HuH-7.5 (cell line): ENCODE measurements at regions not wholly inside any gene's neighbourhood (a gene's known extent, or its start where the extent isn't known, plus 50 kb on each side); places are given as distances from the start of the nearest gene placed in this dataset.

Experiments
- DNase-seq: peaks from one replicate; pipeline ENCODE4 v3.0.0; 2011; ENCODE audit warnings: low spot score

DNA sequence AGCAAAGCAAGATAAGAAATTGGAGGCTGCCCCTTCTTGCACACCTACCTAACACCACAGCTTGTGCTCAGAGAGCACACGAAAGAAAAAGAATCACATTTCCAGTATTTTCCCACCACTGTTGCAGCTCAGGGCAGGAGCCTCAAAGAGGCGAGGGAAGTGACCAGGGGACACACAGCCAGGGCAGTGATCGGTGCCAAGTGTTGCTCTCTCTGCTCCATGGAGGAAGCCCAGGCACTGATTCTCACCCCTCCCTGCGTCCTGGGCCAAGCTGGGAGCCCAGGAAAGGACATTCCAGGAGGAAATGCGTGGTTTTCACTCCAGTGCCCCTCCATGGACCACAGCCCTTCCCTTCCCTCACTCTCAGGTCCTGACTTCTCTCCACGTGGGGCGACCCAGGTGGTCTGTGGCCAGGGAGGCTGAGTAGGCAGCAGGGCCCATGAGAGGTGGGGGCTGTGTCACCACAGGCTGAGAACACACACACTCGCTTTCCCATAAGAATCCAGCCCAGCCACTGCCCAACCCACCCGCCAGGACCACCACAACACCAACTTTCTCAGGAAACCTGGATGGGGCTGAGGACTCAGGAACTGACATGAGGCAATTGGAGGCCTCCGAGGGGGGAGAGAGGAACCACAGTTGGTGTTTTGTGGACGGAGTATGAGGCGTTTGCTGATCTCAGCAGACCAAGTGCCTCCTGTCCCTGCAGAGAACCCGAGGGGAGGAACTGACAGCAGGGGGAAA, 81.7 kb upstream of the MAFB start:
- DNase-seq, result no peak

DNA sequence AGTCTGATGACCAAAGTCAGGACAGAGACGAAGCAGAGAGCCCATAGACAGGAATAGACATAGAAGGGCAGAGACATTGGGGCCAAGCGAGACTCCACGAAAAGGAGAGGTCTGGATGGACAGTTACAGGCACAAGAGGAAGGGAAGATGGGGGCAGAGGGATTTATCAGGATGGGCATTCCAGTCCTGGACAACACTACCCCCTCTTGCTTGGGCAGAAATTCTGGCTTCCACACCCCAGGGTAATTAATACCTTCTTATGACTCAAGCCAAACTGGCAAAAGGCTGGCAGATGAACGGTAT, 82.2 kb upstream of the MAFB start:
- no peak for DNase-seq

DNA sequence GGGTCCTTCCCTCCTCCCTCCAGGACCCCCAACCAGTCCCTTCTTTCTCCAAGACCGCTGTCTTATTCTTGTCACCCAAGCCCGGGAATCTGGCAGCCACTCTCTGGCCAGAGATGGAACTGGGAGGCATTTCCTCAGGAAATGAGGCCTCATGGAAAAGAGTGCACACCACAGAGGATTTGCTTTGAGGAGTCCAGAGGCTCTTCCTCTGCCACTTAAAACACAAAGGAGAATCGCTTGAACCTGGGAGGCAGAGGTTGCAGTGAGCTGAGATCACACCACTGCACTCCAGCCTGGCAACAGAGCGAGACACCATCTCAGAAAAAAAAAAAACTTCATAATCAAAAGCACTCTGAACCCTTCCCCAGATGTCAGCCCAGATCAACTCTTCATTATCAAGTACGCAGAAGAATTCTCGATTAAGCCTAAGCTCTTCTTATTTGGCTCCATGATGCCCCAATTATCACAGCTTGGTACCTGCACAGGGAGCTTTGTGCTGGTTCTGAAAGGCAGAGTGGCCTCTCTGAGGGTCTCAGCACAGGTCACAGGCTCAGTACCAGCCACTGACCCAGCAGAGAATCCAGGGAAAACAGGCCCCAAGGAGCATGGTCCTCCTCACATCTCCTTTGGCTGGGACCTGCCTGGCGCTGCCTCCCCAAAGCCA, 82.9 kb upstream of the MAFB start:
- DNase-seq, result no peak

DNA sequence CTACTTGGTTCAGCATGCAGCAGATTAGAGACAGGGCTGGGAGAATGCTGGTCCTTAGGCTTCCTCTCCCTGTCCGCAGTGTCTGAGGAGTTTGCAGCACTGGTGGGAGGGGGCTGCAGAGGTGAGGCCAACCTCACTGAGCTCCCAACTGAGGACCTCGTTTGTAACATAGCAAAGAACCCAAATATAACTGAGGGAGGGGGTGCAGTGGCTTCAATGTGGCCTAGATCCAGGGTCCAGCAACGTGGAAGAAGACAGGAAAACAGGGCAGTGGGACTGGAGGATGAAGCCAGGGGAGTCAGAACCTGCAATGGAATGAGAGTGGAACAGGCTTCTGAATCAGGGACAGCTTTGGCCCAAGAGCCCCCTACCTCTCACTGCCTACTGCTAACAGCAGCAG, 84.3 kb upstream of the MAFB start:
- DNase-seq, result no peak

DNA sequence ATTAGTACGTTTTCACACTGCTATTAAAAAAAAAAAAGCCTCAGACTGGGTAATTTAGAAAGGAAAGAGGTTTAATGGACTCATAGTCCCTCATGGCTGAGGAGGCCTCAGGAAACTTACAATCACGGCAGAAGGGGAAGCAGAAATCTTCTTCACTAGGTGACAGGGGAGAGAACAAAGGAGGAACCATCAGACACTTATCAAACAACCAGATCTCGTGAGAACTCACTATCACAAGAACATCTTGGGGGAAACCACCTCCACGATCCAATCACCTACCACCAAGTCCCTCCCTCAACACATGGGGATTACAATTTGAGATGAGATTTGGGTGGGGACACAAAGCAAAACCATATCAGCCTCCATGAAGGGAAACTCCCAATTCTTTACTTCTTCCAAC, 85.2 kb upstream of the MAFB start:
- no peak for DNase-seq

DNA sequence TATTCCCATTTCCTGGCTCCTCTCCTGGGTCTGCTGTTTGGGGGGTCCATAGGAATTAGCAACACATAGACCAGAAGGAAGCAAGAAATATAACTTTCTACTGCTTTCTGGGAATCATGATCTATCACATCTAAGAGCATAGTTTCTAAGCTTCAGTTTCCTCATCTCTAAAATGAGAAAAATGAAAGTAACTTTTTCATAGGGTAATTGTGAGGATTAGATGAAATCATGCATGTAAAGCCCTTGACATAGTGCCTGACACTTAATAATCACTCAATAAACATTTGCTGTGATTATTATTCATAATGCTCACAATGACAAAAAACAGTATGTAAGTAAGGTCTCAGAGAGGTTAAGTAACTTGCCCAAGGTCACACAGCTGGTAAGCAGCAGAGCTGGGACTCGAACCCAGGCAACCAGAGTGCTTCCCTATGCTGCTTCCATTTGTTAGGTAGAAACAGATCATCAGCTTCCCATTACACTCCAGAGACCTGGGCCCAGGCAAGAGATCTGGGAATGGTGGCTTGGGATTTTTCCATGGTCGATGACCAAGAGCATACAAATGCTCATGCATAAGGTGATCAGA, 86.6 kb upstream of the MAFB start:
- no peak for DNase-seq

DNA sequence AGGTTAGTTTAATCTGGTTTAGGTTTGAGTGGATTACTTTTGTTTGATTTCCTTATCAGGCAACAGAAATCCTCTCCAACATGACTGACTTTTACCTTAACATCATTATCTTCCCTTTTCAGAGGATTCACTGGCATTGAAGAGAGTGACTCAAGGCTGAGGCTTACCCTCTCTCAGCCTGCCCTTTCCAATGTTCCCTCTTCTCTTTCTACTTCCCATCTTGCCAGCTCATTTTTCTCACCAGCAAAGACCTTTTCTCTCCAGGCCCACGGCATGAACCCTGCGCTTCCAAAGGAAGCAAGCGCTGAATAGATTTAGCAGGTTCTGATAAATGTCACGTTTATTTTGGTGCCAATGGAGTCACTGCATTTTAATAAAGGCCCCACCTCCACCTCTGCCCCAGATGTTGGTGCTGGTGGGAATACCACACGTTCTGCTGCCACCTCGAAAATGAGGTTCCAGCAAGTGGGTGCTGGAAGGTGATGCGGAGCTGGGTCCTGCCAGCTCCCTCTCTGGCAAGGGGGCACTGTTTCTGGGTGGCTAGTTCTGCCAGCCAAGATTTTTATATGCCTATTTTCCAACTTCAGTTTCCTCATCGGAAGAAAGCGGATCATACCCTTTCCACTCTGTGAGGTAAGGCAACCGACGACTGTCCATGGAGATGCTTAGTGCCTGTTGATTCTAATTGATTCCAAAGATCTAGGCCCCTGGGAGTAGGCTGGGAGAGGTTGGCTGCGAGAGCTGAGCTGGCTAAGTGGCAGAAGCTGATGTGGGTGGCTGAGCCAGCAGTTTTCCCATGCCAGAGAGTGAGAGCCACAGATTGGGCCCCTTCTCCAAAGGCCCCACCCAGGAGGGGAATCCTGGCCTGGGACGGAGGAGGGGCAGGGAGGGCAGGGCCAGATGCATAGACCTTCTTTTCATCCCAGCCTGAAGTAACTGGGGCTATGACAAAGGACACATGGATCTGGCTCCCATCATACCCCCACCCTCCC, 87.7 kb upstream of the MAFB start:
- DNase-seq, result no peak

DNA sequence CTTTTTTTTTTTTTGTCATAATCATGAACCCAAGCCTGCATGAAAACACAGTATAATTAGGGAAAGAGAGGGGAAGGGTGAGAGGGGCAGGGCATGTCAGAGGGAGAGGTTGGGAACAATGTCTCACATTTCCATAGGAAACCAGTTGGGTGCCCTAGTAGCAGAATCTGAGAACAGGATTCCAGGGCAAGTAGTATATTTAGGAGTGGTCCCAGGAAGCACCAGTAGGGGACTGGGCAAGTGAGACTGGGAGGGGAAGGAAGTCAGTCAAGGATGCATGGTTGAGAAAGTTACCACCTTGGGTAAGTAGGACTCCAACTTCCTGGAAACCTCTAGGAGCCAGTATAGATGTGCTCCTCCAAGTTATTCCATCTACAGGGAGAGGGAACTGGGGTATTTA, 88.6 kb upstream of the MAFB start:
- no peak for DNase-seq

DNA sequence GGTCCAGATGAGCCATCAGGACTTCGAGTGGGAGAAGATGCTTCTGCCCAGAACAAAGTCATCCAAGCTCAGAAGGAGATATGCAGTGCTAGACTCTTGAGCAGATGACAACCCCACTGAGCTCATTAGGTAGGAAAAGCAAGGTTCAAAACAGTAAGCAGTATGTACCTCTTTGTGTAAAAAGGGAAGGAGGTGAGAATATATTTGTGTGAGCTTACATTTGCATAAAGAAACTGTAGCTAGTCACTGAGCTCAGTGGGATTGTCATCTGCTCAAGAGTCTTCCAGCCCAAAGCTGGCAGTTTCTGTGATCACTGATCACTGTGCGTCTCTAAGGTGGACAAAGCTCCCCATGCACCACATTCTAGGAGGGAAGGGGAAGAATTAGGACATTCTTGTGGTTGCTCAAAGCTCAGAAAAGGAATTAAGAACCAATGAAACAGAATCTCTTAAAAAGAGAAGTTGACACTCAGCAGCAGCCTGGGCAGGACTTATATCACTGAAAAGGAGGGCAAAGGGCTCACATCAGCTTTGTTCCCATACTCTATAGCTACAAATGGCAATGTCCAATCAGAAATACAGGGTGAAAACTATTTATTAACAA, 90.0 kb upstream of the MAFB start:
- DNase-seq, result no peak

DNA sequence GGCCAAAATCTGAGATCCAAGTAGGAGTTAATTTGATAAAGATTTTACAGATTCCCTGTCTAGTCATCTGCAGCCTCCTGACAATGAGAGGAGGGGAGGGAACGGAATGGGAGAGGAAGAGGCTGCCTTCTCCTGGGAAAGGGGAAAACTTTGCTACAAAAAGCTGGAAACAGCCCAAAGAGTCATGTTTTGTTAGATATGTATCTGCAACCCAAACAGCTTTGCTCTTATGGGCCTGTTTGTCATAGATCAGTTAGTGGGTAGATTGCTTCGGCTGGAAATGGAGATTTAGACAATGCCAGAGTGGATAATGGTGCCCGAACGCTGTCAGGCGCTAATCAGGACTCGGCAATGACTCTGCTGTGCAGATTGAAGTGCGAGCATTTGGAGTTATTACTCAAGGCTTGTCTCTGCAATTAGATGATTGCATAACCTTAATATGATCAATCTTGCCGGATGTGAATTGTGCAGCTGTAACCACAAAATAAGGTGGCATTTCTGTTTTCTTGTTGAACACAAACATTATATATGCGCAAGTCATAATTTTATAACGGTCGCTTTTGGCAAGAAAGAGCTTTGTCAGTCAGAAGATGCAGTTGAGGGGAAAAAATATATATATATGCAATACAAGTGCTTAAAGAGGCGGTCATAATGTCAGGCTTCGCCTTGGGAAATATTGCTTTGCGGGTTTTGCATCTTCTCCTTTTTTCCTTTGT, 92.4 kb upstream of the MAFB start:
- DNase-seq, result no peak

DNA sequence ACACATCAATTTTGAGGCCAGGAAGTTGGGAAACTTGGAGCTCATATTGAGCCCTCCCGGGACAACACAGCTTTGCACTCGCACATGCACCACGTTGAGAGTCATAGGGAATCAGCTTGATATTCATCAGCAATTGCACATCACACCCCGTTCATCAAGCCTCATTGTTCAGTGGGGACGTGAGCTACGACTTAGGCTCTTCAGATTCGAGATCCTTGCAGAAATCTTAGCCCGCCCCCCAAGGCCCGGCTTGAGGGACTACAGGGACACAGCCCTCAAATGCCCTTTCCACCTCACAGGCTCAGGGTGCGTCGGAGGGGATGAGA, 93.0 kb upstream of the MAFB start:
- no peak for DNase-seq

DNA sequence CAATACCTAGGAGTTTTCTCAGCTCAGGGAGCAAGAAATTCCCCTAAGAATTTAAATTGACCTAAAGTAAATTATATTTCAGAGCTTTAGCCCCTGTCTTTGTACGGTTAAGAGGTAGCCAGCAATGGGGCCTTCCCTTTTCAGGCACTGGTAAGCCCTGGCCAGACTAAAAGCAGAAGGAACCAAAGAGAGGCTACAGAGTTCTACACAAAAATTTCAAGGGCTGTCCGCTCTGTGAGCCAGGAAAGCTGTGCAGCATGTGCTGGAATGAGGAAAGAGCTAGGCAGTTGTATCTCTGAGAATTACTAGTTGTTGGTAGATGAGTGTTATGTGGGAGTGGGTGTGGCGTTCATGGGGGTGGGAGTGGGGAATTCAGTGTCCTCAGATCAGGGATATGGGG, 96.3 kb upstream of the MAFB start:
- DNase-seq, result no peak

DNA sequence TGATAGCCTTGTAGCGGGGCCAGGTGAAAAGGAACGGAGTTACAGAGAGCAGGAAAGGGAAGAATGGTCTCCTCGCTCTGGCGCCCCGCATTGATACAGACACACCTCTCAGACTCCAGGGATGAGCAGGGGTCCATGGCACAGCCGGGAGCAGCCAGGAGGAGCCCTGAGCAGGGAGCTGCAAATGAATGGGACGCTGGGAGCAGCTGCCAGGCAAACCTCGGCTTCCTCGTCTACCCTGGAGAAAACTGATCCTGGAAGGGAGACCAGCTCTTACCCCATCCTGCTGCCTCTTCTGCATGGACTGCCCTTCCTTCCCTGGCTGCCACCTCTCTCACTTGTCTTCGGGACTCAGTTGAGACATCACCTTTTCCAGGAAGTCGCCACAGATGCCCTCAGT, 97.3 kb upstream of the MAFB start:
- no peak for DNase-seq

DNA sequence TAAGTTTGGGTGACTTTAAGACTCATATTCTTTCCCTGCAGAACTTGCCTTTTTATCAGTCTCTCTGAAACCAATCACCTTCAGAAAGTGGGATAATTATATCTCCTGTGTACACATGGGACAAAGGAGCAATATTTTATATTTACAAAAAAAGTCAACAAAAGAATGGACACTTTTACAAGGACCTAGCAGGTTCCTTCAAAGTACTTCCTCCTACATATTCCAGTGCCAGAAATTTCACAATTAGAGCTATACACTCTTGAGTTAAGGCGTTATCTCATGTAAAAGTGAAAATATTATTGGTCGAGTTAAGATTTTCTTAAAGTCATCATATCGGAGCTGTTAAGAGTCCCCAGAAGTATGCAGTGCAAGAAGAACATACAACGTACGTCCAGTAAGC, 98.9 kb upstream of the MAFB start:
- no peak for DNase-seq

DNA sequence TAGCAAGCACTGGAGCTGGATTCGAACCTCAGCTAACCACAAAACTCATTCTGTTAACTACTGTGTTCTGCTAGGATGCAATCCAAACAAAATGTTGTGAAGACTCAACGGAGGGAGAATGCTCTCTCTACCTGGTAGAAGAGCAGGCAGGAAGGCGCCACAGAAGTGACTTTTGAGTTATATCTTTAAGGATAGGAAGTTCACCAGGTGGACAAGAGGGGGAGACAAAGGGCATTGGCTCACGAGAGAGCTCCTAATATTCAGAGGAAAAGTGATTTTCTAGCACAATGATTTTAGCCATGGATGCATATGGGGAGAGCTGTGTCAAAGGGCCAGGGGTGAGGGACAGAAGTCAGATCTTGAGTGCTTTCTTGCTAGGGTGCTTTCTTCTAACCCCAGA, 108.4 kb upstream of the MAFB start:
- no peak for DNase-seq

DNA sequence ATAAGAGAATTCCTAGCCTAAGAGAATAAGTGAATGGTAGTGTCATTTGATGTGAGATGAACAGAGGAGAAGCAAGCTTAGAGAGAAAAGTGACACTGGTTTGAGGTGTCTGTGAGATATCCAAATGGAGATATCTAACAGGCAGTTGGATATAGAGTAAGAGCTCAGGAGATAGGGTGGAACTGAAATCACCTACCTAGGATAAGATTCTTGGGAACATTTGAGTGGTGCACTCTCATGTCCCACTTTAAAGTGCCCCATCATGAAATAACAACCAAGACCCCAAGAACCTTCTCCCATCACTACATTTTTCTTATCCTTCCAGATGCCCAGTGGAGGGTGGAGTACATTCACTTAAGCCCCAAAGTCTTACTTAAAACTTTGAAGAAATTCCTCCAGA, 109.0 kb upstream of the MAFB start:
- no peak for DNase-seq

DNA sequence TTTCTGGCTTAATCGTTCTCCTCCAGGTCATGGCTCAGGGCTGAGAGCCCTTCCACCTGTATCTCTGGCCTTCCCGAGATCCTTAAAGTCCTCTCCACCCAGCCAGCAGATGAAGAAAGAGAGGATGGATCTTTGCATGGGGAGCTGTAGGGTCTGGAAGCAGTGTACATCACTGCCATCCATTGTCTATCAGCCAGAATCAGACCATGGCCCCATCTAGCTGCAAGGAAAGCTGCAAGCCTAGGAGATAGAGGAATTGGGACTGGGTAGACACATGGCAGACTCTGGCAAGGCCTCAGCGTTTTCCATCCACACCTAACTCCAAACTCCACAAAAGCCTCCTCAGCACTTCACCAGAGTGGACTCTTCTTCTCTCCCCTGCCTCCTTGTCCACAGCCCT, 113.8 kb upstream of the MAFB start:
- DNase-seq, result no peak

DNA sequence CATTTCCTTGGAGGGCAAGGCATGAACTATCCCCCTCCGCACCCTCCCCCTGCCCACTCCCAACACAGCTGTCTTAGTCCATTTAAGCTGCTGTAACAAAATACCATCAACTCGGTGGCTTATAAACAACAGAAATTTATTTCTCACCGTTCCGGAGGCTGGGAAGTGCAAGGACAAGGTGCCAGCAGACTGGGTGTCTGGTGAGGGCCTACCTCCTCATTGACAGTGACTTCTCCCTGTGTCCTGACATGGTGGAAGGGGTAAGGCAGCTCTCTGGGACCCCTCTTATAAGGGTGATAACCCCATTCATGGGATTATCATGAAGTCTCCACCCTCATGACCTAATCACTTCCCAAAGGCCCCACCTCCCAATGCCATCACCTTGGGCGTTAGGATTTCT, 114.3 kb upstream of the MAFB start:
- DNase-seq, result no peak

DNA sequence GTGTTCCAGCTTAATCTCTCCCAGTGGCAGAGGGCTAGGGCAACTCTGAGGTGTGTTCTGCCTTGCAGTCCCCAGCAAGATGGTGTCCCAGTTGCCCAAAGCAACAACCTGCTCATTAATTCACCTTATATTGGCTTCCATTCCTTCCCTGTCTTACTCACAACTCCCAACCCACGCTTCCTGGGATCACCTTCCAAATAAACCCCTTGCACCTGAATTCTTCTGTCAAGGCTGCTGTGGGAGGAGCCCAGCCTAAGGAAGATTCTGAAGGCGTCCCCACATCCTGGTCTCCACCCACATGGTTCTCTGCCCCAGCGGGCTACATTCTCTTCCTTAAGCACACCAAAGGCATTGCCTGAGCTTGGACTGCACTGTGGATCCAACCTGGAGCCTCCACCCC, 116.6 kb upstream of the MAFB start:
- DNase-seq, result no peak

DNA sequence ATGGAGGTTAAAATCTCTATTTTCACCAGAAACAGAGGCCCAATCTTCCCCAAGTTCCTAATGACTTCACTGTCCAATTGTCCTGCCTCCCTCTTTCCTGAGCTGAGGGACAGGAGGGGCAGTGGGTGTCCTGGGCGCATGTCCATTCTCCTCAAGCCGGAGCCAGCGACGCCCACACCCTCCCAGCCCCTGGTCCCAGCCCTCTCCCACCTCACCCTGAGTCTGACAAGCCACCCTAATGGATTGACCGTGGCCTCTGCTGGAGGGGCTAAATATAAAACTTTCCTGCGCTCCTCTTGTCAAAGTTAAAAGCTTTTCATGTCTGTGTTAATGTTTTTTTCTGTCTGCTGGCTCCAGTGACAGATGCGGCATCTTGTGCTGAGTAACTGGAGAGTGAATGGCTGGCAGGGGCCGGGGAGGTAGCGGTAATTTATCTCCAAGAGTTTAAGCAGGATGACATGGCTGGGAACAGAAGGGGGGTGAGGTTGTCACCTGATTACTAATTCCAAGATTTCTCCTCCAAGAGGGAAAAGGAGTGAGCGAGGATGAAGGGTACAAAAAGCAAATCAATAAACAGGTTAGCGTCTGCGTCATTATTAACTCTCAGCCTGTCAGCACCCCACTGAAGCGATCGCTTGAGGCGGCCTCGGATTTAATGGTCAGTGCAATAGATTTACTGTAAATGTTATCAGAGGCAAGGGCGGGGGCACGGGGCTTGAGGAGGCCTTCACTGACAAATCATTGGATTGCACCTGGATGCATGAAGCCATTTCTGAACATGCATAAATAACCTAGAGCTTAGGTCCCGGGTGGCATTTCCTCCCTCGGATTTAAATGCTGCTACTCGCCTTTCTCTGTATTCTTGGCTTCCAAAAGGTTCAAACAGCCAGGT, 118.1 kb upstream of the MAFB start:
- no peak for DNase-seq

DNA sequence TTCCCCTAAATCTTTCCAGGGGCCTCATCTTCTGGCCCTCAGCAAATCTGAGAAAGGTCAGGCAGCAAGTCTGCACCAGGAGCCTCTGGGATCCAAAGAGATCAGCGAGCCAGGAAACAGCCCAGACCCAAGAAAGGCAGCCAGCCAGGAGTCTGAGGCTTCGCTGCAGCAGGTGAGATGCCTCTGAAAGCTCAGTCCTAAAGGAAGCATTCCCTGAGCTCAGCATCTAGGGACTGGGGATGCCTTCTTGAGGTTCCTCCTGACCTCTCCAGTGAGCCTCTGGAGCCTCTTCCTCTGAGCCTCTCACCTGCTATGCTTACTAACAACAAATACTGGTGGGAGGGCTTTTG, 118.8 kb upstream of the MAFB start:
- DNase-seq, result no peak
